ENCODE measurements at regions not wholly inside any gene's neighbourhood (a gene's known extent, or its start where the extent isn't known, plus 50 kb on each side); places are given as distances from the start of the nearest gene placed in this dataset.

DNA sequence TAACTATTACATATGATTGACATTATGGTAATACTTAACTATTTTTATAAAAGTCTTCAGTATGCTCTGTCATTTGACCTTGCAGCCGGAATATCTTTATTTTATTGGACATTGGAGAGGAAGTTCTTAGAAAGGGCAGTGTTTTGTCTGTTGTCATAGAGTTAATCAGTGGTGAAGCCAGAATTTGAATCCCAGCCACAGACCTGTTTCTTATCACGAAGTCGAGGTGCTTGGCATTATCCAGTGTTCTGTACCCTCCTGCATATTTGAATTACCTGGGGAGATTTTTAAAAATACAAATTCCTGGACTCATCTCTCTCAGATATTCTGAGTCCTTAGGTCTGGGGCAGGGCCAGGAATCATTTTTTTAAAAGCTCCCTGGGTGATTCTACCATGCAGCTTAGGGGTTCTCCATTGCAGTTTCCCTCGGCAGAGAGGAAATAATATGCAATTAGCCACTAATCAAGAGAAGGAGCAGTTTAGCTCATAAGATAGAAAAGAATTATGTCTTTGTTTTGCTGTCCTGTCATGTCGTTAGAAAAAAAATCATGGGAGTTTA lies 195.6 kb upstream of the CFAP20DC start:
- no peak for DNase-seq (ENCODE audit: low spot score in 2 of 2)

GRCh38 chr3:59244343-59244742 lies 194.5 kb upstream of the CFAP20DC start:
- no peak for TF ChIP-seq CTCF (IDR thresholded peaks at IDR 0.05)
- TF ChIP-seq POLR2A (IDR thresholded peaks at IDR 0.05), result no peak
- TF ChIP-seq EP300 (IDR thresholded peaks at IDR 0.05), result no peak
- Histone ChIP-seq H3K27ac (no peak overlapping the region), H3K27me3 (no peaks in the 10 kb centered on the region), H3K4me1 (peaks cover 0 to 37% (median 10%) of the 10 kb centered on the region in 4 donors), H3K36me3 (no peaks in the 10 kb centered on the region), H3K4me3 (no peak overlapping the region), H3K9me3 (no peaks in the 10 kb centered on the region)
- no peak for DNase-seq (ENCODE audit: low spot score in 2 of 2)
- WGBS, 2 donors, result 63 to 69% methylated on average over 6 of the region's 6 CpGs

More for the DNA sequence above, 195.6 kb upstream of the CFAP20DC start:
- Histone ChIP-seq H3K4me1 (peaks cover 0 to 46% (median 10%) of the 10 kb centered on the region in 4 donors), H3K9me3 (no peaks in the 10 kb centered on the region), H3K27ac (peak overlapping the region in 1 of 4 donors; percentile 36), H3K4me3 (no peak overlapping the region), H3K36me3 (no peaks in the 10 kb centered on the region), H3K27me3 (no peaks in the 10 kb centered on the region)
- WGBS, 2 donors, result 13 to 19% methylated on average over 5 of the region's 5 CpGs
- TF ChIP-seq EP300 (IDR thresholded peaks at IDR 0.05), result no peak
- TF ChIP-seq CTCF (IDR thresholded peaks at IDR 0.05), result no peak
- TF ChIP-seq POLR2A (IDR thresholded peaks at IDR 0.05), result no peak

DNA sequence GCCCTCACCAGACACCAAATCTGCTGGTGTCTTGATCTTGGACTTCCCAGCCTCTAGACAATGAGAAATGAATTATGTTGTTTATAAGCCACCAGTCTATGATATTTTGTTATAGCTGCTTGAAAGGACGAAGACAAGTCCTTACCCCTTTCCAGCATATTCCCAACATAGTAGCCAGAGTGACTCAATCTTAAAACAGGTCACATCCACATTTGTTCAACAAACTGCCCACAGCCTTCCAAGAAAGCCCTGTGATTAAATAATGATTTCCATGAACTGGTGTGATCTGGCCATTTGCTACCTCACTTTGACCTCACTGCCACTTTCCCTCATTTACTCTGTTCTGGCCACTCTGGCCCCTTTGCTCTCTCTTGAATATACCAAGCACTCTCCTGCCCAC lies 193.7 kb upstream of the CFAP20DC start:
- Histone ChIP-seq H3K36me3 (no peaks in the 10 kb centered on the region), H3K27me3 (no peaks in the 10 kb centered on the region), H3K4me3 (no peak overlapping the region), H3K4me1 (peaks cover 0 to 33% (median 10%) of the 10 kb centered on the region in 4 donors), H3K9me3 (no peaks in the 10 kb centered on the region), H3K27ac (no peak overlapping the region)
- DNase-seq (ENCODE audit: low spot score in 2 of 2), result no peak
- TF ChIP-seq POLR2A (IDR thresholded peaks at IDR 0.05) (no peak), EP300 (IDR thresholded peaks at IDR 0.05) (no peak), CTCF (IDR thresholded peaks at IDR 0.05) (no peak)
- WGBS, 2 donors, result 86 to 96% methylated on average over 1 of the region's 1 CpG

GRCh38 chr3:59240666-59241255 lies 190.9 kb upstream of the CFAP20DC start:
- no peak overlapping the region for H3K27ac ChIP-seq
- H3K4me1 ChIP-seq, result peaks cover 0 to 12% (median 3%) of the 10 kb centered on the region in 4 donors
- DNase-seq (ENCODE audit: low spot score in 2 of 2), result no peak
- no peaks in the 10 kb centered on the region for H3K36me3 ChIP-seq
- TF ChIP-seq CTCF (IDR thresholded peaks at IDR 0.05) (no peak), POLR2A (IDR thresholded peaks at IDR 0.05) (no peak), EP300 (IDR thresholded peaks at IDR 0.05) (no peak)
- H3K9me3 ChIP-seq, result no peaks in the 10 kb centered on the region
- H3K4me3 ChIP-seq, result no peak overlapping the region
- no peaks in the 10 kb centered on the region for H3K27me3 ChIP-seq
- 70 to 86% methylated on average over 2 of the region's 2 CpGs for whole genome bisulfite sequencing, 2 donors

DNA sequence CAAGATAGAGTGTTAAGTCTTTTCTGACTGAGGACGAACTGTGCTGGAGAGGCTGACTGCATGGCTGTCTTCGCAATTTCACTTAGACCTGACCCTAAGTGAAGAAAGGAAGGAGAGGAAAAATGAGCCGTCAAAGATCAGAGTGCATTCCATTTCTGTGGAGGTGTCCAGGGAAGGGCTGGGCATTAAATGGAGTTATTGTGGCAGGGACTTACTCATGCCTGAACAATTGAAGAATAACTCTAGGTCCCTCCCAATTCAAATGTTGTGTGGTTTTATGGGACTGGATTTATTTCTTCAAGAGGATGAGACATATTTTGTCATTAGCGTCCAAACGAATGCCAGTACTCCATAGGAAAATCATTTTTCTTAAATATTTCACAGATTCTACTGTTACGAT lies 187.3 kb upstream of the CFAP20DC start:
- WGBS, 2 donors, result 88 to 91% methylated on average over 6 of the region's 6 CpGs
- H3K27ac ChIP-seq, result no peak overlapping the region
- H3K9me3 ChIP-seq, result no peaks in the 10 kb centered on the region
- H3K27me3 ChIP-seq, result no peaks in the 10 kb centered on the region
- H3K4me3 ChIP-seq, result no peak overlapping the region
- TF ChIP-seq EP300 (IDR thresholded peaks at IDR 0.05) (no peak), POLR2A (IDR thresholded peaks at IDR 0.05) (no peak), CTCF (IDR thresholded peaks at IDR 0.05) (no peak)
- H3K36me3 ChIP-seq, result no peaks in the 10 kb centered on the region
- no peaks in the 10 kb centered on the region for H3K4me1 ChIP-seq
- DNase-seq (ENCODE audit: low spot score in 2 of 2), result no peak
